ENCODE measurements at regions not wholly inside any gene's neighbourhood (a gene's known extent, or its start where the extent isn't known, plus 50 kb on each side); places are given as distances from the start of the nearest gene placed in this dataset.
"Not testable (repeated sequence)": the region's sequence is repeated elsewhere in the genome, so short reads cannot be mapped to it uniquely, and the experiment has no call there.

GRCh38 chr1:187816646-187817045 is 987.9 kb downstream of the PLA2G4A start:
- H3K4me3 Mint-ChIP-seq, result no peak overlapping the region
- no peaks in the 10 kb centered on the region for H3K36me3 Mint-ChIP-seq
- no peak overlapping the region for H3K27ac Mint-ChIP-seq
- peaks cover 20% of the 10 kb centered on the region for H3K9me3 Mint-ChIP-seq
- H3K4me1 Mint-ChIP-seq, result no peaks in the 10 kb centered on the region
- H3K27me3 Mint-ChIP-seq, result no peaks in the 10 kb centered on the region

GRCh38 chr1:187817782-187818181 is 989.0 kb downstream of the PLA2G4A start:
- Mint-ChIP-seq H3K4me3 (no peak overlapping the region), H3K27ac (no peak overlapping the region), H3K4me1 (no peaks in the 10 kb centered on the region), H3K27me3 (no peaks in the 10 kb centered on the region), H3K36me3 (no peaks in the 10 kb centered on the region), H3K9me3 (peaks cover 24% of the 10 kb centered on the region)

- Mint-ChIP-seq H3K27me3 (no peaks in the 10 kb centered on the region), H3K9me3 (peaks cover 24% of the 10 kb centered on the region), H3K4me3 (no peak overlapping the region), H3K36me3 (no peaks in the 10 kb centered on the region), H3K4me1 (no peaks in the 10 kb centered on the region), H3K27ac (no peak overlapping the region)
These were observed 990.3 kb downstream of the PLA2G4A start for GRCh38 chr1:187819086-187819485.

- no peak overlapping the region for H3K27ac Mint-ChIP-seq
- H3K27me3 Mint-ChIP-seq, result no peaks in the 10 kb centered on the region
- H3K36me3 Mint-ChIP-seq, result no peaks in the 10 kb centered on the region
- H3K4me1 Mint-ChIP-seq, result no peaks in the 10 kb centered on the region
- H3K4me3 Mint-ChIP-seq, result no peak overlapping the region
- H3K9me3 Mint-ChIP-seq, result no peaks in the 10 kb centered on the region
These were observed 1007.8 kb downstream of the PLA2G4A start for GRCh38 chr1:187836557-187836956.

GRCh38 chr1:187837787-187838186 is 1009.0 kb downstream of the PLA2G4A start:
- H3K4me1 Mint-ChIP-seq, result no peaks in the 10 kb centered on the region
- no peaks in the 10 kb centered on the region for H3K9me3 Mint-ChIP-seq
- H3K36me3 Mint-ChIP-seq, result no peaks in the 10 kb centered on the region
- no peaks in the 10 kb centered on the region for H3K27me3 Mint-ChIP-seq
- H3K27ac Mint-ChIP-seq, result no peak overlapping the region
- H3K4me3 Mint-ChIP-seq, result no peak overlapping the region

- H3K27me3 Mint-ChIP-seq, result no peaks in the 10 kb centered on the region
- no peaks in the 10 kb centered on the region for H3K4me1 Mint-ChIP-seq
- H3K27ac Mint-ChIP-seq, result no peak overlapping the region
- H3K36me3 Mint-ChIP-seq, result no peaks in the 10 kb centered on the region
- H3K9me3 Mint-ChIP-seq, result no peaks in the 10 kb centered on the region
- no peak overlapping the region for H3K4me3 Mint-ChIP-seq
These were observed 1009.9 kb downstream of the PLA2G4A start for GRCh38 chr1:187838335-187839293.

- no peaks in the 10 kb centered on the region for H3K27me3 Mint-ChIP-seq
- no peak overlapping the region for H3K4me3 Mint-ChIP-seq
- H3K9me3 Mint-ChIP-seq, result no peaks in the 10 kb centered on the region
- no peak overlapping the region for H3K27ac Mint-ChIP-seq
- no peaks in the 10 kb centered on the region for H3K4me1 Mint-ChIP-seq
- no peaks in the 10 kb centered on the region for H3K36me3 Mint-ChIP-seq
These were observed 1011.1 kb downstream of the PLA2G4A start for GRCh38 chr1:187839873-187840272.

- Mint-ChIP-seq H3K4me1 (no peaks in the 10 kb centered on the region), H3K36me3 (no peaks in the 10 kb centered on the region), H3K4me3 (no peak overlapping the region), H3K27me3 (no peaks in the 10 kb centered on the region), H3K9me3 (no peaks in the 10 kb centered on the region), H3K27ac (no peak overlapping the region)
These were observed 1011.8 kb downstream of the PLA2G4A start for GRCh38 chr1:187840557-187840956.

- H3K36me3 Mint-ChIP-seq, result no peaks in the 10 kb centered on the region
- H3K4me3 Mint-ChIP-seq, result no peak overlapping the region
- no peak overlapping the region for H3K27ac Mint-ChIP-seq
- no peaks in the 10 kb centered on the region for H3K4me1 Mint-ChIP-seq
- H3K9me3 Mint-ChIP-seq, result no peaks in the 10 kb centered on the region
- H3K27me3 Mint-ChIP-seq, result no peaks in the 10 kb centered on the region
These were observed 1013.8 kb downstream of the PLA2G4A start for GRCh38 chr1:187842406-187843165.

- H3K9me3 Mint-ChIP-seq, result no peaks in the 10 kb centered on the region
- H3K4me3 Mint-ChIP-seq, result no peak overlapping the region
- H3K27ac Mint-ChIP-seq, result no peak overlapping the region
These were observed 1015.6 kb downstream of the PLA2G4A start for GRCh38 chr1:187844313-187844712.

GRCh38 chr1:187847531-187847930 is 1018.8 kb downstream of the PLA2G4A start:
- Mint-ChIP-seq H3K4me1 (no peaks in the 10 kb centered on the region), H3K9me3 (peaks cover 4% of the 10 kb centered on the region), H3K4me3 (no peak overlapping the region), H3K27me3 (no peaks in the 10 kb centered on the region), H3K27ac (no peak overlapping the region), H3K36me3 (no peaks in the 10 kb centered on the region)

More at GRCh38 chr1:187844313-187844712, 1015.6 kb downstream of the PLA2G4A start:
- H3K4me1 Mint-ChIP-seq, result no peaks in the 10 kb centered on the region
- no peaks in the 10 kb centered on the region for H3K36me3 Mint-ChIP-seq
- no peaks in the 10 kb centered on the region for H3K27me3 Mint-ChIP-seq

GRCh38 chr1:187848321-187848720 is 1019.6 kb downstream of the PLA2G4A start:
- no peaks in the 10 kb centered on the region for H3K4me1 Mint-ChIP-seq
- H3K27me3 Mint-ChIP-seq, result no peaks in the 10 kb centered on the region
- no peak overlapping the region for H3K27ac Mint-ChIP-seq
- no peaks in the 10 kb centered on the region for H3K36me3 Mint-ChIP-seq
- peaks cover 4% of the 10 kb centered on the region for H3K9me3 Mint-ChIP-seq
- no peak overlapping the region for H3K4me3 Mint-ChIP-seq

- not testable (repeated sequence) for H3K9me3 Mint-ChIP-seq, H3K27ac Mint-ChIP-seq, H3K4me3 Mint-ChIP-seq, H3K36me3 Mint-ChIP-seq, H3K27me3 Mint-ChIP-seq, H3K4me1 Mint-ChIP-seq
These were observed 1021.4 kb downstream of the PLA2G4A start for GRCh38 chr1:187850146-187850545.

- no peaks in the 10 kb centered on the region for H3K27me3 Mint-ChIP-seq
These were observed 1024.8 kb downstream of the PLA2G4A start for GRCh38 chr1:187853505-187853904.

GRCh38 chr1:187854457-187854856 is 1025.7 kb downstream of the PLA2G4A start:
- Mint-ChIP-seq H3K27me3 (no peaks in the 10 kb centered on the region), H3K4me3 (no peak overlapping the region), H3K4me1 (no peaks in the 10 kb centered on the region), H3K27ac (no peak overlapping the region), H3K9me3 (peaks cover 4% of the 10 kb centered on the region), H3K36me3 (no peaks in the 10 kb centered on the region)

More at GRCh38 chr1:187853505-187853904, 1024.8 kb downstream of the PLA2G4A start:
- H3K36me3 Mint-ChIP-seq, result no peaks in the 10 kb centered on the region
- no peaks in the 10 kb centered on the region for H3K4me1 Mint-ChIP-seq
- no peak overlapping the region for H3K4me3 Mint-ChIP-seq
- H3K27ac Mint-ChIP-seq, result no peak overlapping the region
- peaks cover 4% of the 10 kb centered on the region for H3K9me3 Mint-ChIP-seq

GRCh38 chr1:187862506-187862905 is 1033.8 kb downstream of the PLA2G4A start:
- no peaks in the 10 kb centered on the region for H3K36me3 Mint-ChIP-seq
- peaks cover 6% of the 10 kb centered on the region for H3K9me3 Mint-ChIP-seq
- H3K27ac Mint-ChIP-seq, result no peak overlapping the region
- H3K4me3 Mint-ChIP-seq, result no peak overlapping the region
- H3K27me3 Mint-ChIP-seq, result no peaks in the 10 kb centered on the region
- no peaks in the 10 kb centered on the region for H3K4me1 Mint-ChIP-seq
